HCT116 (cell line): ENCODE measurements at regions not wholly inside any gene's neighbourhood (a gene's known extent, or its start where the extent isn't known, plus 50 kb on each side); places are given as distances from the start of the nearest gene placed in this dataset.

ENCODE experiments used
- ATAC-seq: fragments of 200-7000 bp; cut with Tn5 transposase; 2 replicates; pipeline ENCODE4 v1.9.1; 2020; ENCODE audit warnings: mild to moderate bottlenecking, moderate library complexity
- BruUV-seq: library from RNA; stranded (reverse); fragments of 400-500 nt; replicated peaks from 2 replicates; lab custom pipeline; 2021; lab: Mats Ljungman, UMichigan
- CTCF ChIA-PET: fragments of 300-600 bp; sonication (Branson Sonifier 250); formaldehyde crosslinking; loops from one replicate; lab custom pipeline; 2021; ENCODE audit warnings: antibody characterized with exemption; lab: Charles Lee
- POLR2A ChIA-PET: fragments of 300-600, 350-600 bp; sonication (Branson Sonifier 250); formaldehyde crosslinking; loops from one replicate; lab custom pipeline; 2021; ENCODE audit warnings: antibody characterized with exemption; lab: Charles Lee
- RAD21 ChIA-PET, 2 experiments: fragments of 300-600 bp; sonication (Branson Sonifier 250); formaldehyde crosslinking; loops; one replicate each; lab custom pipeline; 2023; ENCODE audit warnings: low total read pairs in 2 of 2; ENCODE audit not compliant: uncharacterized antibody in 2 of 2, unreplicated experiment in 2 of 2, low non-redundant PET in 1 of 2; lab: Charles Lee
- DNase-seq: peaks from one replicate; pipeline ENCODE4 v3.0.0-alpha.2; 2010; ENCODE audit warnings: low read depth, low spot score
- H2AFZ ChIP-seq: fragments of 200-600 bp; shearing (Covaris generic), sonication (generic); 2 replicates; pipeline ENCODE4 v1.6.1; 2017; ENCODE audit warnings: low read depth, mixed run types, mixed read lengths, antibody characterized with exemption, low read length; ENCODE audit not compliant: poor library complexity, severe bottlenecking
- H3K27ac ChIP-seq: 2 replicates; pipeline ENCODE4 v1.5.1; 2012; ENCODE audit warnings: low read depth, low read length
- H3K27me3 ChIP-seq: fragments of 200-600 bp; sonication (generic); 2 replicates; pipeline ENCODE4 v1.6.1; 2016; ENCODE audit warnings: mixed run types, low read length, mixed read lengths; ENCODE audit not compliant: insufficient read depth
- H3K36me3 ChIP-seq, 2 experiments: fragments of 200-500 bp in 1 of 2; fragments of 200-600 bp in 1 of 2; sonication (Bioruptor generic) in 1 of 2; sonication (generic) in 1 of 2; 2 replicates each; pipeline versions ENCODE4 v1.5.1 to v1.6.1; 2014 to 2016; ENCODE audit warnings: low read length in 2 of 2, inconsistent platforms in 1 of 2, mixed read lengths in 1 of 2, mixed run types in 1 of 2; ENCODE audit not compliant: insufficient read depth in 2 of 2, control insufficient read depth in 1 of 2
- H3K4me1 ChIP-seq, 2 experiments: fragments of 200-600 bp in 1 of 2; sonication (generic) in 1 of 2; 2 replicates each; pipeline versions ENCODE4 v1.5.1 to v1.6.1; 2012 to 2017; ENCODE audit warnings: low read length in 2 of 2, inconsistent platforms in 1 of 2, mild to moderate bottlenecking in 1 of 2, mixed read lengths in 1 of 2, mixed run types in 1 of 2, moderate library complexity in 1 of 2; ENCODE audit not compliant: insufficient read depth in 2 of 2, control insufficient read depth in 1 of 2
- H3K4me2 ChIP-seq: fragments of 200-600 bp; sonication (generic); 2 replicates; pipeline ENCODE4 v1.6.1; 2017; ENCODE audit warnings: mixed run types, low read length, mixed read lengths
- H3K4me3 ChIP-seq, 2 experiments: fragments of 200-600 bp in 1 of 2; sonication (generic) in 1 of 2; replicated peaks in 1 of 2; 2 replicates each; pipeline ENCODE4 v1.5.1; 2011 to 2016; ENCODE audit warnings: low read length in 2 of 2, control low read depth in 1 of 2, low read depth in 1 of 2, mild to moderate bottlenecking in 1 of 2, mixed read lengths in 1 of 2, mixed run types in 1 of 2
- H3K79me2 ChIP-seq: fragments of 200-600 bp; sonication (generic); 2 replicates; pipeline ENCODE4 v1.6.1; 2017; ENCODE audit warnings: mild to moderate bottlenecking, mixed run types, low read length, moderate library complexity, mixed read lengths; ENCODE audit not compliant: insufficient read depth
- H3K9ac ChIP-seq: fragments of 200-600 bp; sonication (generic); 2 replicates; pipeline ENCODE4 v1.6.1; 2016; ENCODE audit warnings: low read length, mixed read lengths
- H3K9me2 ChIP-seq: fragments of 200-600 bp; sonication (generic), shearing (Covaris generic); 2 replicates; pipeline ENCODE4 v1.6.1; 2017; ENCODE audit warnings: mixed run types, mild to moderate bottlenecking, moderate library complexity; ENCODE audit not compliant: insufficient read depth
- H3K9me3 ChIP-seq, 2 experiments: fragments of 200-500 bp in 1 of 2; fragments of 200-600 bp in 1 of 2; sonication (Bioruptor generic) in 1 of 2; sonication (generic) in 1 of 2; 2 replicates each; pipeline ENCODE4 v1.6.1; 2014 to 2017; ENCODE audit warnings: low read length in 2 of 2, mixed read lengths in 2 of 2, inconsistent platforms in 1 of 2, low read depth in 1 of 2, mild to moderate bottlenecking in 1 of 2, mixed run types in 1 of 2, moderate library complexity in 1 of 2; ENCODE audit not compliant: control insufficient read depth in 1 of 2, insufficient read depth in 1 of 2
- H4K20me1 ChIP-seq: fragments of 200-600 bp; sonication (generic), shearing (Covaris generic); 2 replicates; pipeline ENCODE4 v1.6.1; 2017; ENCODE audit warnings: mixed run types, mild to moderate bottlenecking, moderate library complexity; ENCODE audit not compliant: insufficient read depth
- CBX3 ChIP-seq: IDR thresholded peaks from 2 replicates; pipeline ENCODE4 v1.6.1; 2012; ENCODE audit warnings: low read depth
- CEBPB ChIP-seq: IDR thresholded peaks from 2 replicates; pipeline ENCODE4 v1.6.1; 2012; ENCODE audit warnings: low read depth
- EGR1 ChIP-seq: IDR thresholded peaks from 2 replicates; pipeline ENCODE4 v1.6.1; 2012; ENCODE audit warnings: low read depth
- EZH2 ChIP-seq: fragments of 200-600 bp; sonication (generic); IDR thresholded peaks from 2 replicates; pipeline ENCODE4 v1.6.1; 2017; ENCODE audit warnings: antibody characterized with exemption, mixed run types
- EZH2phosphoT487 ChIP-seq: fragments of 200-600 bp; IDR thresholded peaks from 2 replicates; pipeline ENCODE4 v1.6.1; 2018; ENCODE audit warnings: antibody characterized with exemption, borderline replicate concordance
- POLR2A ChIP-seq: IDR thresholded peaks from 2 replicates; pipeline ENCODE4 v1.7.0; 2011; ENCODE audit warnings: borderline replicate concordance; ENCODE audit not compliant: insufficient read depth, insufficient read length; ENCODE audit errors: extremely low read depth
- RAD21 ChIP-seq: IDR thresholded peaks from 2 replicates; pipeline ENCODE4 v1.6.1; 2012; ENCODE audit warnings: low read depth, mild to moderate bottlenecking
- SIN3A ChIP-seq: IDR thresholded peaks from 2 replicates; pipeline ENCODE4 v1.6.1; 2012; ENCODE audit warnings: low read depth
- SP1 ChIP-seq: IDR thresholded peaks from 2 replicates; pipeline ENCODE4 v1.6.1; 2012; ENCODE audit warnings: low read depth
- SRF ChIP-seq: IDR thresholded peaks from 2 replicates; pipeline ENCODE4 v1.6.1; 2012; ENCODE audit warnings: low read depth
- TCF7L2 ChIP-seq: IDR thresholded peaks from 2 replicates; pipeline ENCODE4 v1.7.0; 2011; ENCODE audit warnings: borderline replicate concordance, inconsistent platforms; ENCODE audit not compliant: insufficient read depth, insufficient read length; ENCODE audit errors: extremely low read depth
- ZFX ChIP-seq: fragments of 450-650 bp; IDR thresholded peaks from 2 replicates; pipeline ENCODE4 v1.6.1; 2017
- ZNF274 ChIP-seq: fragments of 200-500 bp; sonication (Bioruptor generic); IDR thresholded peaks from 2 replicates; pipeline ENCODE4 v1.6.1; 2014; ENCODE audit warnings: mild to moderate bottlenecking, low read depth, low read length, inconsistent platforms
- intact Hi-C: fragments of 100-400 bp; cut with micrococcal nuclease; formaldehyde crosslinking; loops from 2 replicates; pipeline ENCODE4 v1.10.0; 2022
- TF ChIP-seq, protein P1 (sequence below): IDR thresholded peaks from 2 replicates; pipeline ENCODE4 v1.6.1; 2011; ENCODE audit warnings: mild to moderate bottlenecking, low read length, moderate library complexity; ENCODE audit not compliant: insufficient replicate concordance; ENCODE audit errors: extremely low read depth
- TF ChIP-seq, protein P2 (sequence below): IDR thresholded peaks from 2 replicates; pipeline ENCODE4 v1.6.1; 2012
- TF ChIP-seq, protein P3 (sequence below): IDR thresholded peaks from 2 replicates; pipeline ENCODE4 v1.6.1; 2012; ENCODE audit warnings: low read depth
- TF ChIP-seq, protein P4 (sequence below): IDR thresholded peaks from 2 replicates; pipeline ENCODE4 v1.6.1; 2012
- TF ChIP-seq, protein P5 (sequence below), 3 experiments: fragments of 200-600 bp in 1 of 3; sonication (generic) in 1 of 3; IDR thresholded peaks in 2 of 3; conservative IDR thresholded peaks in 1 of 3; 2 replicates each; pipeline ENCODE4 v1.5.1; 2012 to 2017; ENCODE audit warnings: low read depth in 2 of 3, low read length in 2 of 3, antibody characterized with exemption in 1 of 3, borderline replicate concordance in 1 of 3, control low read depth in 1 of 3, mild to moderate bottlenecking in 1 of 3, mixed read lengths in 1 of 3, mixed run types in 1 of 3, moderate library complexity in 1 of 3; ENCODE audit not compliant: insufficient read depth in 1 of 3

DNA sequence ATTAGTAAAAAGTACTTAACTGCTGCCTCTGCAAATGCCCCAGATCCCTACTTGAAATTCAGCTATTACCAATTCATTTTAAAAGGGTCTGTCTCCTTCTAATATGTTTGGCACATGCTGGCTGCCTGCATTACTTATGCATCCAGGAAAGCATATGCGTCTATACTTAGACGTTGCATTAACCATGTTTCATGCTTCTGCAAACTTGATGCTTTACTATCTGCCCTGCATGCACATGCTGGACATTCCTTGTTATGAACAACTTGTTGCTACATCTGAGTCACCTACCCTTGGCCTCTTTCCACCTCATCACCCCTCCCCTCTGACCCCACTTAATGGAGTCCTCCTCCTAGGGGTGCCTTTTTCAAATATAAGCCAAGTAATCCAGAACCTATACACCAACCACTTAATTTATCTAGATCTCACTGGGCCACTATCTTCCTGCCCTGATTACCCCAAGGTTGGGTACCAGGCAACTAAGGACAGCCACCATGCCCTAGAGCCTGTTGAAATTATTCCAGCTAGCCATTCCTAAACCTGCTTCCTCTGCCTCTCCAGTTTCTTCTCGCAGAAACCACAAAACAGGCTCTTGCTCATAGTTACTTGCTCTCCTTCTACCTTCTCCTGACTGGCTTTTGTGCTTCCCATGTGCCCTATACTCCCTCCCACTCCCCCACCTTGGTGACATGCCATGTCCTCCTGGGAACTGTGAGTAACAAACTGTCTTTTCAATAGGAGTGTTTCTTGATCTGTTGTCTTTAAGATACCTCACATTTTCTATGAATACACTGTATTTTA, 1187.9 kb downstream of the REEP3 start (continued):
- TF ChIP-seq, protein P1, sequence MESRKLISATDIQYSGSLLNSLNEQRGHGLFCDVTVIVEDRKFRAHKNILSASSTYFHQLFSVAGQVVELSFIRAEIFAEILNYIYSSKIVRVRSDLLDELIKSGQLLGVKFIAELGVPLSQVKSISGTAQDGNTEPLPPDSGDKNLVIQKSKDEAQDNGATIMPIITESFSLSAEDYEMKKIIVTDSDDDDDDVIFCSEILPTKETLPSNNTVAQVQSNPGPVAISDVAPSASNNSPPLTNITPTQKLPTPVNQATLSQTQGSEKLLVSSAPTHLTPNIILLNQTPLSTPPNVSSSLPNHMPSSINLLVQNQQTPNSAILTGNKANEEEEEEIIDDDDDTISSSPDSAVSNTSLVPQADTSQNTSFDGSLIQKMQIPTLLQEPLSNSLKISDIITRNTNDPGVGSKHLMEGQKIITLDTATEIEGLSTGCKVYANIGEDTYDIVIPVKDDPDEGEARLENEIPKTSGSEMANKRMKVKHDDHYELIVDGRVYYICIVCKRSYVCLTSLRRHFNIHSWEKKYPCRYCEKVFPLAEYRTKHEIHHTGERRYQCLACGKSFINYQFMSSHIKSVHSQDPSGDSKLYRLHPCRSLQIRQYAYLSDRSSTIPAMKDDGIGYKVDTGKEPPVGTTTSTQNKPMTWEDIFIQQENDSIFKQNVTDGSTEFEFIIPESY: no peak
- TF ChIP-seq SRF (no peak), RAD21 (no peak), CBX3 (no peak), EZH2phosphoT487 (no peak), ZFX (no peak)

DNA sequence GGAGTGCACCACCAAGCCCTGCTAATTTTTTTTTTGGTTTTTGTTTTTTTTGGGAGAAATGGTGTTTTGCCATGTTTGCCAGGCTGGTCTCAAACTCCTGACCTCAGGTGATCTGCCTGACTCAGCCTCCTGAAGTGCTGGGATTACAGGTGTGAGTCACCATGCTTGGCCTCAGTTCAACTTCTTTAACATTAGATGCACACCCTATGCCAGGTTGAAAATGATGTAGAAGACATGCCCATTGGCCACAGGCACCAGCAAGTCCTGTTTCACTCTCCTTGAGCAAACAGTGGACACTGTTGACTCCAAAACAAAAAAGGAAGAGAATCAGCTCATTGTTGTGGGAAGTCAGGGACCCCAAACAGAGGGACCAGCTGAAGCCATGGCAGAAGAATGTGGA, 1205.3 kb downstream of the REEP3 start:
- no peaks in the 10 kb centered on the region for H3K36me3 ChIP-seq
- H3K4me1 ChIP-seq: no peaks in the 10 kb centered on the region
- H4K20me1 ChIP-seq: no peaks in the 10 kb centered on the region
- no TSS peak for BruUV-seq
- ATAC-seq: no peak
- DNase-seq: no peak
- intact Hi-C loops: no loop called here
- H3K79me2 ChIP-seq: no peaks in the 10 kb centered on the region
- H3K27ac ChIP-seq: no peak overlapping the region
- H3K4me3 ChIP-seq: no peak overlapping the region
- POLR2A ChIA-PET: no interaction called here
- no peak overlapping the region for H3K4me2 ChIP-seq
- RAD21 ChIA-PET: no interaction called here
- CTCF ChIA-PET: no interaction called here
- peaks cover 3% of the 10 kb centered on the region; the same call in 1 of the 2 replicates for H3K9me2 ChIP-seq
- H3K9ac ChIP-seq: no peak overlapping the region
- H3K9me3 ChIP-seq: no peaks in the 10 kb centered on the region
- H2AFZ ChIP-seq: no peak overlapping the region
- no peaks in the 10 kb centered on the region for H3K27me3 ChIP-seq
- TF ChIP-seq ZNF274 (no peak), ZFX (no peak), SP1 (no peak), TCF7L2 (no peak), EGR1 (no peak), CEBPB (no peak), SRF (no peak), POLR2A (no peak), SIN3A (no peak), EZH2 (no peak)
- TF ChIP-seq, protein P2, sequence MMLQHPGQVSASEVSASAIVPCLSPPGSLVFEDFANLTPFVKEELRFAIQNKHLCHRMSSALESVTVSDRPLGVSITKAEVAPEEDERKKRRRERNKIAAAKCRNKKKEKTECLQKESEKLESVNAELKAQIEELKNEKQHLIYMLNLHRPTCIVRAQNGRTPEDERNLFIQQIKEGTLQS: no peak
- TF ChIP-seq, protein P3, sequence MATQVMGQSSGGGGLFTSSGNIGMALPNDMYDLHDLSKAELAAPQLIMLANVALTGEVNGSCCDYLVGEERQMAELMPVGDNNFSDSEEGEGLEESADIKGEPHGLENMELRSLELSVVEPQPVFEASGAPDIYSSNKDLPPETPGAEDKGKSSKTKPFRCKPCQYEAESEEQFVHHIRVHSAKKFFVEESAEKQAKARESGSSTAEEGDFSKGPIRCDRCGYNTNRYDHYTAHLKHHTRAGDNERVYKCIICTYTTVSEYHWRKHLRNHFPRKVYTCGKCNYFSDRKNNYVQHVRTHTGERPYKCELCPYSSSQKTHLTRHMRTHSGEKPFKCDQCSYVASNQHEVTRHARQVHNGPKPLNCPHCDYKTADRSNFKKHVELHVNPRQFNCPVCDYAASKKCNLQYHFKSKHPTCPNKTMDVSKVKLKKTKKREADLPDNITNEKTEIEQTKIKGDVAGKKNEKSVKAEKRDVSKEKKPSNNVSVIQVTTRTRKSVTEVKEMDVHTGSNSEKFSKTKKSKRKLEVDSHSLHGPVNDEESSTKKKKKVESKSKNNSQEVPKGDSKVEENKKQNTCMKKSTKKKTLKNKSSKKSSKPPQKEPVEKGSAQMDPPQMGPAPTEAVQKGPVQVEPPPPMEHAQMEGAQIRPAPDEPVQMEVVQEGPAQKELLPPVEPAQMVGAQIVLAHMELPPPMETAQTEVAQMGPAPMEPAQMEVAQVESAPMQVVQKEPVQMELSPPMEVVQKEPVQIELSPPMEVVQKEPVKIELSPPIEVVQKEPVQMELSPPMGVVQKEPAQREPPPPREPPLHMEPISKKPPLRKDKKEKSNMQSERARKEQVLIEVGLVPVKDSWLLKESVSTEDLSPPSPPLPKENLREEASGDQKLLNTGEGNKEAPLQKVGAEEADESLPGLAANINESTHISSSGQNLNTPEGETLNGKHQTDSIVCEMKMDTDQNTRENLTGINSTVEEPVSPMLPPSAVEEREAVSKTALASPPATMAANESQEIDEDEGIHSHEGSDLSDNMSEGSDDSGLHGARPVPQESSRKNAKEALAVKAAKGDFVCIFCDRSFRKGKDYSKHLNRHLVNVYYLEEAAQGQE: no peak
- TF ChIP-seq, protein P4, sequence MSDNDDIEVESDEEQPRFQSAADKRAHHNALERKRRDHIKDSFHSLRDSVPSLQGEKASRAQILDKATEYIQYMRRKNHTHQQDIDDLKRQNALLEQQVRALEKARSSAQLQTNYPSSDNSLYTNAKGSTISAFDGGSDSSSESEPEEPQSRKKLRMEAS: no peak
- TF ChIP-seq, protein P5, sequence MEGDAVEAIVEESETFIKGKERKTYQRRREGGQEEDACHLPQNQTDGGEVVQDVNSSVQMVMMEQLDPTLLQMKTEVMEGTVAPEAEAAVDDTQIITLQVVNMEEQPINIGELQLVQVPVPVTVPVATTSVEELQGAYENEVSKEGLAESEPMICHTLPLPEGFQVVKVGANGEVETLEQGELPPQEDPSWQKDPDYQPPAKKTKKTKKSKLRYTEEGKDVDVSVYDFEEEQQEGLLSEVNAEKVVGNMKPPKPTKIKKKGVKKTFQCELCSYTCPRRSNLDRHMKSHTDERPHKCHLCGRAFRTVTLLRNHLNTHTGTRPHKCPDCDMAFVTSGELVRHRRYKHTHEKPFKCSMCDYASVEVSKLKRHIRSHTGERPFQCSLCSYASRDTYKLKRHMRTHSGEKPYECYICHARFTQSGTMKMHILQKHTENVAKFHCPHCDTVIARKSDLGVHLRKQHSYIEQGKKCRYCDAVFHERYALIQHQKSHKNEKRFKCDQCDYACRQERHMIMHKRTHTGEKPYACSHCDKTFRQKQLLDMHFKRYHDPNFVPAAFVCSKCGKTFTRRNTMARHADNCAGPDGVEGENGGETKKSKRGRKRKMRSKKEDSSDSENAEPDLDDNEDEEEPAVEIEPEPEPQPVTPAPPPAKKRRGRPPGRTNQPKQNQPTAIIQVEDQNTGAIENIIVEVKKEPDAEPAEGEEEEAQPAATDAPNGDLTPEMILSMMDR (IDR thresholded peaks at IDR 0.05 in 2 of 3, conservative IDR thresholded peaks at IDR 0.05 in 1 of 3; ENCODE audit: borderline replicate concordance in 1 of 3, insufficient read depth in 1 of 3, low read depth in 2 of 3, low read length in 2 of 3): no peak
